HG03521 (cell line): ENCODE measurements at regions not wholly inside any gene's neighbourhood (a gene's known extent, or its start where the extent isn't known, plus 50 kb on each side); places are given as distances from the start of the nearest gene placed in this dataset.
"Not testable (repeated sequence)": the region's sequence is repeated elsewhere in the genome, so short reads cannot be mapped to it uniquely, and the experiment has no call there.

ENCODE experiments used
- ATAC-seq: cut with Tn5 transposase; IDR thresholded peaks from one replicate; pipeline ENCODE4 v1.9.1; 2021; ENCODE audit warnings: mild to moderate bottlenecking, moderate library complexity; ENCODE audit not compliant: unreplicated experiment

DNA sequence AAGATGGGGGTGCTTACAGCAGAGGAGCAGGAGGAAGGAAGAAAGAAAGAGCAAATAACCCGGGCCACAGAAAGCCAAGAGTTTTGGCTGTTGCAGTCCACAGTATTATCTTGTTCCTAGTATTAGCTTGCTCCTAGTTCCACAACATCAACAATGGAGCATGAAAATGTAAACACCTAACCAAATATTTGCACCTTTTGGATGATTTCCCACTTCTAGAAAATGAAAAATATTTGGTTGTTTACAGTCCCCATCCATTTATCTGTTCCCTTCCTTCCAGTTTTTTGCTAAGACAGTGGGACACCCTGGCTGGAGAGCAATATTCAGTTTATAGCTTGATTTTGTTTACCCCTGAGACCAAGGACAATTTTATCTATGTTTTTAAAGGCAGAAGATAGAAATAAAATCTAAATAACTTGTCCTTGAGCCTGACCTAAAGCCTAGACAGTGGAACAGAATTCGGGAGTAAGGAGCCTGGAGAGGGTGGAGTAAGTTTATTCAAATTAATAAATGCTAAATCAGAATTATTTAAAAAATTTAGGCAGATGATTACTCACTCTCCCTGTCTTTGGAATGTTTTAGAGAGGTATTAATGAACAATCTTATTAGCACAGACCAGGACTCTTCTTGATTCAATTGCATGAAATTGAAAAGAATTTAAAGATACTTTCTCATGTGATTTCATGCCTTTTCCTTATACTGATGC lies 51.6 kb downstream of the RESF1 start:
- ATAC-seq = no peak

DNA sequence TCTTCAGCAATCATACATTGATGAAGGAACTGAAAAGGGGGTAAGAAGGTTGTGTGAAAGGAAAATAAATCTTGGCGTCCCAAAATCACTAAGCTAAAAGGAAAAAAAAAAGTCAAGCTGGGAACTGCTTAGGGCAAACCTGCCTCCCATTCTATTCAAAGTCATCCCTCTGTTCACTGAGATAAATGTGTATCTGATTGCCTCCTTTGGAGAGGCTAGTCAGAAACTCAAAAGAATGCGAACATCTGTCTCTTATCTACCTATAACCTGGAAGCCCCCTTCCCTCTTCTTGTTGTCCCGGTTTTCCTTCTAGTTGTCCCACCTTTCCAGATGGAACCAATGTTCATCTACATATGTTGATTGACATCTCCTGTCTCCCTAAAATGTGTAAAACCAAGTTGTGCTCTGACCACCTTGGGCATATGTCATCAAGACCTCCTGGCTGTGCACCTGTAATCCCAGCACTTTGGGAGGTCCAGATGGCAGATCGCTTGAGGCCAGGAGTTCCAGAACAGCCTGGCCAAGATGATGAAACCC lies 53.1 kb downstream of the RESF1 start:
- ATAC-seq = no peak

DNA sequence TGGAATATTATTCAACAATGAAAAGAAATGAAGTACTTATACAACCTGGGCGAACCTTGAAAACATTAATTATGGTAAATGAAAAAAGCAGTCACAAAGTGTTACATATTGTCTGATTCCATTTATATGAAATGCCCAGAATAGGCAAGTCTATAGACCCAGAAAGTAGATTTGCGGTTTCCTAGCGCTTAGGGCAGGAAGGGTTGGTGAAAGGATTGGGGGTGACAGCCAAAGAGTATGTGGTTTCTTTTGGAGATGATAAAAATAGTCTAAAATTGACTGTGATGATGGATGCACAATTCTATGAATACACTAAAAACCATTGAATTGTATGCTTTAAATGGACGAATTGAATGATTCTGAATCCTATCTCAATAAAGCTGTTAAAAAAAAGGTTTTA lies 55.8 kb downstream of the RESF1 start:
- no peak for ATAC-seq

DNA sequence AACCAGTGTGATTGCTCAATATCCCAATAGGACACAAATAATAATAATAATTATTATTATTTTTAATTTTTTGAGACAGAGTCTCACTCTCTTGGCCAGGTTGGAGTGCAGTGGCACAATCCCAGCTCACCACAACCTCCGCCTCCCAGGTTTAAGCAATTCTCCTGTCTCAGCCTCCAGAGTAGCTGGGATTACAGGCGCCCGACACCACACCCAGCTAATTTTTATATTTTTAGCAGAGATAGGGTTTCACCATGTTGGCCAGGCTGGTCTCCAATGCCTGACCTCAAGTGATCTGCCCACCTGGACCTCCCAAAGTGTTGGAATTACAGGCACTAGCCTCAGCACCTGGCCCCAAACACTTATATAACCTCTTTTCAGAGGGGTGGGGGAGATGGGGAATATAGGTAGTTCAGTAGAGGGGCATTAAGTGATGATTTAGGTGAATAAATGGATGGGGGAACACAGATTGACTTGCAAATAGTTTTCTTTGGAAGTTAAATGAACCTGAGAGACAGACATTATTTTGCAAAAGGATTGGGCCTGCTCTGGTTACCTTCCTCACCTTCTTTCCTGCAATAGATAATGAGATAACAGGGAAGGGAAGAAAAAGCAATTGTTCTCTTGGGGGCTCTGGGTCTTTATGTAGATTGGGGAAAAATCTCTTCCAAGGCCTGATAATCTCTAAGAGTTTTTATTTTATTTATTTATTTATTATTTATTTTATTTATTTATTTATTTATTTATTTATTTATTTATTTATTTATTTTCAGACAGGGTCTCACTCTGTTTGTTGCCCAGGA lies 57.7 kb downstream of the RESF1 start:
- ATAC-seq = no peak

DNA sequence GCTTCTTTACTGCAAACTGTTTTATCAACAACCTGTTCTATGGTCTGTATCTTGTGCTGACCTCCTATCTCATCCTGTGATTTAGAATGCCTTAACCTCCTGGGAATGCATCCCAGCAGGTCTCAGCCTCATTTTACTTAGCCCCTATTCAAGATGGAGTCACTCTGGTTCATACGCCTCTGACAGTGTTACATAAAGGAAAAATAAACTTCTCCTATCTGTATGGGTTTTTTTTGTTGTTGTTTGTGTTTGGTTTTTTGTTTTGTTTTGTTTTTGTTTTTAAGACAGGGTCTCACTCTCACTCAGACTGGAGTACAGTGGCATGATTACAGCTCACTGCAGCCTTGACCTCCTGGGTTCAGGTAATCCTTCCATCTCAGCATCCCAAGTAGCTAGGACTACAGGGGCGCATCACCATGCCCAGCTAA lies 62.1 kb downstream of the RESF1 start:
- no peak for ATAC-seq

DNA sequence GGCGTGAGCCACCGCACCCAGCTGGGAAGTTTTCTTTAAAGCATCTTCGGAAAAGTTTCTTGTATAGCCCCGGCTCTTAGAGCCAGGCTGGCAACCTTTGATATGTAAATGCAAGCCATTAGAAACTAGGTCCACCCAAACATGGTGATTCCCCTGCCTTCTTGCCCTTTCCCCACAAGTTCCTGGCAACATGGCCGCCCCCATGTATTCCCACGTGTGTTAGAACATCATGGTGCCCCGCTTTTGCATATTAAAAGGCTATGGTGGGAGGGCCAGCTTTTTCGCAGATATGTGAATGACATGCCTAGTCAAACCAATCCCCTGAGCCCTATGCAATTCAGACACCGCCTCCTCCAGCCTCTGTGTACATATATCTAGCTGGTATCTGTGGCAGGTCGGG lies 63.2 kb downstream of the RESF1 start:
- not testable (repeated sequence) for ATAC-seq

DNA sequence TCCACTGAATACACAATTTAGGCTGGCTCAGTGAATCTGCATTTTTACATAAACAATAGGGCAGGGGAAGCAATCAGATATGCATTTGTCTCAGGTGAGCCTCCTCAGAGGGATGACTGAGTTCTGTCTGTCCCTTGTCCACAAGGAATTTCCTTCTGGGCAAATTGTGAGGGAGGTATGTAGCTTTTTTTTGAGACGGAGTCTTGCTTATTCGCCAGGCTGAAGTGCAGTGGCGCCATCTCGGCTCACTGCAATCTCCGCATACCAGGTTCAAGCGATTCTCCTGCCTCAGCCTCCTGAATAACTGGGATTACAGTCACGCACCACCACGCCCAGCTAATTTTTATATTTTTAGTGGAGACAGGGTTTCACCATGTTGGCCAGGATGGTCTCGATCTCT lies 64.6 kb downstream of the RESF1 start:
- ATAC-seq = not testable (repeated sequence)

DNA sequence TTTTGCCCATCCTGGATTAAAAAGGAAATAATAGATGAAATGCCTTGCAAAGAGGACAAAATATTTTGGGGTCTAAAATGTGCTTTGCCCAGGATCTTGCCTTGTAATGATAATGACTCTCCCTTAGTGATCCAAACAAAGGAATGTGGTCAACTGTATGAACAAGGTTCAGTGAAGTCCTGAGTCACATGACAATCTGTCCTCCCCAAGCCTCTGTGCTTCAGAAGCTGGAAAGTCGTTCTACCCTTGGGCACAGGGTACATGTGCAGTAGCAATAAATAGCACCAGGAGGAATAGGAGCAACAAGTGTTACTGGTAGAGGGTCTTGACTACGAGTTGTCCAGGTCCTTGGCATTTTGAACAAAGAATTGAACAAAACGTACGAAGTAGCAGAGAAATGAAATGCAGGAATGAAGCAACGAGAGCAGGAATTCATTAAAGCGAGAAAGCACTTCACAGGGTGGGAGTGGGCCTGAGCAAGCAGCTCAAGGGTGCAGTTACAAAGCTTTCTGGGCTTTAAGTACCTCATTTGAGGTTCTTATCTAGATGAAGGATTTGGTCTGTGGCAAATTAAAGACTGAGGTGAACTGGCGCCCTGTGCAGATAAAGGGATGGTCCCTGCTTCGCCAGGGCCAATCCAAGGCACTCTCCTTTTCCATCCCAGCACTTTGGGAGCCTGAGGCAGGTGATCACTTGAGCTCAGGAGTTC lies 65.8 kb downstream of the RESF1 start:
- ATAC-seq = no peak

DNA sequence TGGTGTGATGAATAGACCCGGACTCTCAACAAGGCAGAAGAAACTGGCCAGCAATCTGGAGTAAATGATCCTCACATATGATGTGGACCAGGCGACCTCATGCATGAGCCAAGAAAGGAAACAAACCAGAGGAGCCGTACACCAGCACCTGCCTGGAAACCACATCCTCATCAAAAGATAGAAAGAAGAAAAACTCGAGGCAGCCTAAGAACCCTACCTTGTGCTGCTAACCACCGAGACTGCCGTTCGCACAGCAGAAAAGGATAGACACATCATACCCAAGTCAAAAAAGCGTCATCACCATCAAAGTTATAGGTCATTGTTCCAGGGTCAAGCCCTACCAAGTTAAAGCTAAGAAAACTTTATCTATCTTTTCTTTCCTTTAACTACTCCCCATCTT lies 66.7 kb downstream of the RESF1 start:
- ATAC-seq = peak; percentile 66

DNA sequence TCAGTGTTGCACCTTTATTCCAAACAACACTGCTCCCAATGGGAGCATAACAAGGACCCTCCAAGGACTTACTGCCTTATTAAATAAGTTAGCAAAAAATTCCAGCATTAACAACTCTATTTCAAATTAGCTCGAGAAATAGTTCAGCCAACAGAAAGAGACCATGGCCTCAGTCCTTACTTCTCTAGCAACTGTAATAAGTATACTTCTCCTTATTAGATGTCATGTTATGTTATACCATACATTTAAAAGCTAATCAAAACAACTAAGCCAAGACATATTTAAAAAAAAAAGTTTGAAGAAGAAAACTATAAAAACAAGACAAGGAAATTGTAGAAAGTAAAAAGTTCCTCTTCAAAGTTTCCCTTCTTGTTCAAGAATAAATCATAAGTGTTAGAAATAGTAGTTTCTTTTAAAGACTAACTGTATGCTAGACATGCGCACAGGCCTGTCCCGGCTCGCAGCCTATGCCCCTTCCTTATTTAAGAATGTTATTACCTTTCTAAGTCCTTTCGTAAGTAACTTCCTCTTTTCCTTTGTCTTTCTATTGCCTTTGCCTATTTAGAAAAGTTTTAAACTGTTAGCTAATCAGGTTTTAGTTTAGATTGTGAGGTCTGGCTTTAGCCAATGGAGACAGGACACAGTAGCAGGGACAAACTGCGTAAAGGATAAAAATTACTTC lies 68.6 kb downstream of the RESF1 start:
- ATAC-seq = no peak

DNA sequence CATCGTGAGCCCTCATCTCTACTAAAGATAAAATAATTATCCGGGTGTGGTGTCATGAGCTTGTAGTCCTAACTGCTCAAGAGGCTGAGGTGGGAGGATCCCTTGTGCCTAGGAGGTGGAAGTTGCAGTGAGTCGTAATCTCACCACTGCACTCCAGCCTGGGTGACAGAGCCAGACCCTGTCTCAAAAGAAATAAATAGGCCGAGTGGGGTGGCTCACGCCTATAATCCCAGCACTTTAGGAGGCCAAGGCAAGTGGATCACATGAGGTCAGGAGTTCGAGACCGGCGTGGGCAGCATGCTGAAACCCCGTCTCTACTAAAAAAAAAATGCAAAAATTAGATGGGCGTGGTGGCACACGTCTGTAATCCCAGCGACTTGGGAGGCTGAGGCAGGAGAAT lies 70.9 kb downstream of the RESF1 start:
- no peak for ATAC-seq

DNA sequence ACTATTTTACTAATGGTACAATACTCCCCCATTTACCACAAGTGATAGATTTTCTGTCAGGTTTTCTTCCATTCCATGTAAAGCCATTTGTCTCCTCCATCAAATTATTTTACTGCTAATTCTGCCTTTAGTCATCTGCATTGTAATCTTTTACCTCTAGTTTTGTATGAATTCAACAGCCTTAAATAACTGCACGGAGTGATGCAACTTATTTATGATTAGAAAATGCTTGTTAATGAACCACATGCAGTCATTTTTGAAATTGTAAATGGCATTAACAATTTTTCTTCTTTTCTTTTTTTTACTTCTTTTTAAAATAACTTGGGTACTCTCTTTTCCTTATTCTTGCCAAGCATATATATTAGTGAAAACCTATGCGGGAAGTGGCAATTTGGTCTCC lies 71.5 kb downstream of the RESF1 start:
- no peak for ATAC-seq

DNA sequence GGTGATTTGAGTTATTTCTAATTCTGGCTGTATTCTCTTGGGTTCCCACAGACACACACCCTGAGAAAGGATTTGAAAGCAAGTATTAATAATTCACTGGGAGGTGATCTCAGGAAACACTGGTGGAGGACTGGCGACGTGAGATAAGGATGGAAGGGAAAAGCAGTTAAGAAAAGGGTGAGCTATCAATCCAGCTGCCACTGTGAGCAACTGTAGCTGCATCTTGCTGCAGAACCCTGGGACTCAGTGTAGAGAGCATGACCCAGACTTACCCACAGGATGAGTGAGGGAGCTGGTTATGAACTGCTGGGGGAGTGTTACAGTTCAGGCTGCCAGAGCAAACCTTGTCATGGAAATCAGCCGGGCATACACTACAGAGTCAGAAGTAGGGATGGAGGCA lies 71.9 kb downstream of the RESF1 start:
- ATAC-seq = no peak

DNA sequence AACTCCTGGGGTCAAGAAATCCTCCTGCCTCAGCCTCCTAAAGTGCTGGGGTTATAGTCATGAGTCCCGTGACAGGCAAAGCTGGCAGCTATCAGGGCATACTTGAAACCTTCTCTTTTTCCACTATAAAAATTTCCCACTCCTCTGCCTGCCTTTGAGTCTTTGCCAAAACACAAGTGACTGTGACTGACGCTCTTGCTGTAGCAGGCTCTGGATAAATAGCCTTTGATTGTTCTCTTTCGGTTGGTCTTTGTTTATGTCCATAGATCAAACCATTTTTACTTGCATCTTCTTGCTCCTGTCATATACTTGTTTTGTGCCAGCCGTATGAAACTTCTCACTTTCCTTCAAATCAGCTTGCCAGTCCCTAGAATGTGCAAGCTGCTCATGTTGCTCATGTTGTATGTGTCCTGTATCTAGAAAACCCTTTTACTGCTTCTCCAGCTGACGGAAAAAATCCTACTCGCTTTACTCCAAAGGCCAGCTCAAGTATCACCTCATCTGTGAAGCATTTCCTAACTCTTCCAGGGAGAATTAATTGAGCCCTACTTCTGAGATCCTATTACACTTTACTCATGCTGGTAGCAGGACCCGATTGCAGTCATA lies 73.1 kb downstream of the RESF1 start:
- ATAC-seq = no peak

DNA sequence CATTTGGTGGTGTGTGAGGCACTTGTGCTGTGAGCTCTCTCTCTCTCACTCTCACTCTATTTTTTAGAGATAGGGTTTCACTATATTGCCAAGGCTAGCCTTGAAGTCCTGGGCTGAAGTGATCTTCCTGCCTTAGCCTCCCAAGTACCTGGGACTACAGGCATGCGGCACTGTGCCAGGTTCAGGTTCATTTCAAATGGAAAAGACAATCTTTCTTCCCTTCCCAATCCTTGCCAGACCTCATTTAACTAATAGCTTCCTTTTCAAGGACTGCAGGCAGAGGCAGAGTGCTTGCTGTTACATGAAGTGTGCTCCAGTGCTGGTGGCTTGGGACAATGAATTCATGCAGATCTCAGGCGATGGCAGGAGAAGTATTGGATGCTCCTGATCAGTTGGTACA lies 73.2 kb upstream of the BICD1 start:
- ATAC-seq = no peak

DNA sequence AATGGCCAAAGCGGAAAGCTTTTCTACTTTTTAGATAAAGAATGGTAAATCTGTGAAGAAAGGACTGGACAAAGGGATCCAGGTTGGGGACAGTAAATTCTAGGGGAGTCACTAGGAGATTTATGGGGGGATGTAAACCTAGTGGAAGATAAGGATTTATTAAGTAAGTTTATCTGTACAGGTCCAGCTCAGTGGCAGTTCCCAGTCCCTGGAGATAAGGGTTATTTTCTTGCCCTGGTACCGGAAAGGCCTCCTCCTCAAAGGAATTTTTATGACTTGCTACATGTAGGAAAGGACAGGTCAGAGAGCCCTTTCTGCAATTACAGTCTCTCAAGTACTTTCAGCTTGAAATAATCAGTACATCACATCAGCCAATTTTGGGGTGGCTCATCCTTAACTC lies 72.6 kb upstream of the BICD1 start:
- ATAC-seq = no peak

DNA sequence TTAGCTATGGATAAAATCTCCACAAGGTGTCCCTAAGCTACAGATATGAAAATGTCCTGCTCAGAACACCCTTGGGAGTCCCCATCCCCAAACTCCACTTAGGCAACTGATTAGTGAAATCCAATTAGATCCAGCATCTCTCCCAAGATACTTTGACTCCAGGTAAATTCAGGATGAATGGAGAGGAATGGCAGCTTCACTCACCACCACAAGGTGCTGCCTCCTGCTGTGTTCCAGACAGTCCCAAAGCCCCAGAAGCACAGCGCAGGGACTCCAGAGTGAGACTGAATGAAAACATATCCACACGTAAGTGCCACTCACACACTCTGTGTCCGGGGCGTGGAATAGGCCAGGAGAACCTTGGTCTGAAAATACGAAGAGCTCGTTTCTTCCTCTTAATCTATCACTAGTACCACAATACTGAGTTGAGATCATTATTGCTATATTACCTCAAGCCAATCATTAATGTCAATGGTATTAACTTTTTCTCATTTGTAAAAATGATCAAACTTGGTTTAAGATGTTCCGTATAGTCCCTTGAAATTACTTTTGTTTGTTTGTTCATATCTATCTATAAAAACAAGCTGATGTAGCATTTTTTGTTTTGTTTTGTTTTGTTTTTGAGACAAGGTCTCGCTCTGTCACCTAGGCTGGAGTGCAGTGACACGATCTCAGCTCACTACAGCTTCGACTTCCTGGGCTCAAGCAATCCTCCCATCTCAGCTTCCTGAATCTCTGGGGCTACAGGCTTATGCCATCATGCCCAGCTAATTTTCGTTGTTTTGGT lies 70.0 kb upstream of the BICD1 start:
- no peak for ATAC-seq

DNA sequence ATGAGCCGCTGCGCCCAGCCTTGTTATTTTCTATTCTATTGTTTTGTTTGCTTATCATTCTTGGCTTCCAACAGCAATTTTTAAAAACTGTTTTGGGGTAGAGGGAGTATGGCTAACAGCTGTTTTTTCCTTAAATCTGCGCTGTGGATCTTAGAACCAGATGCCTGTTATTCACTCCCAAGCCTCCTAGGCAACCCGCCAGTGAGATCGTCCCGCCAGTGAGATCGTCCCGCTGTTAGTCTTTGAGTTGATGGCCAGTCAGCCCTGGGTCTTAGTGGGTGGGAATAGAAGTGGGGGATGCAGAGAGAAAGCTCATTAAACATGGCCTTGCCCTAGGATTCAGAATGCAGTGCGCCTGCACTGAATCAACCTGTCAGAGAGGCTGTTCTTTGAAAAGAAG lies 67.3 kb upstream of the BICD1 start:
- ATAC-seq = no peak

DNA sequence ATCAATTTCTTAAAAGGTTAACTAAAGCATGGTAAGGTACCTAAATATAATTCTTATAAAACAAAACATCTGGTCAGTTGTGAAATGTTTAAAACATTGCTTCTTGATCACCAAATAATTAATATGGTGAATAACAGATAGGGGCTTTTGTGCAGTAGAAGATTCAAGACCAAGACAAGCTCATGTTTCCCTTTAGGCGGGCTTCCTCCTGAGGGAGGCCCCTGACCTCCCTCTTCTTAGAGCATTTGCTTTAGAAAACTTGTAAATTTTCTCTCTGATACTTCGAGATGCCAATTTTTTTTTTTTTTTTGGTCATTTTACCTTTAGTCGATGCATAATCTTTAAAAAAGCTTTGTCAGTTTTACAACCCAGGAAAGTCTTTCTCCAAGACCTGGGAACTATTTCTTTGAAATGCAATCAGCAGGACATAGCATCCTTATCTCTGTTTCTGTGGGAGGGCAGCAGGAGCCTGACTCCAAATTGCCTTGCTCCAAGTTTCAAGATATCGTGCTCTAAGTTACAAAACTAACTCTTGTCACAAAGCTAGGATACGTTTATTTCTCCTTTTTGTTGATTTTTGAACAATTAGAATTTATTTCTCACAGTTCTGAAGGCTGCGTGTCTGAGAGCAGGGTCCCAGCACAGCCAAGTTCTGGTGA lies 66.6 kb upstream of the BICD1 start:
- ATAC-seq = no peak
